Osteoblast (primary cell): ENCODE measurements at regions not wholly inside any gene's neighbourhood (a gene's known extent, or its start where the extent isn't known, plus 50 kb on each side); places are given as distances from the start of the nearest gene placed in this dataset.

Source experiments
- DNase-seq: peaks from one replicate; pipeline ENCODE4 v3.0.0; 2011; ENCODE audit warnings: low spot score, mixed read lengths; ENCODE audit not compliant: insufficient read length; ENCODE audit errors: missing footprints
- H2AFZ ChIP-seq: 2 replicates; pipeline ENCODE4 v1.6.0; 2011; ENCODE audit warnings: mild to moderate bottlenecking, low read length
- H3K27ac ChIP-seq: 2 replicates; pipeline ENCODE4 v1.5.1; 2011; ENCODE audit warnings: mild to moderate bottlenecking, low read depth, low read length, moderate library complexity
- H3K27me3 ChIP-seq: 2 replicates; pipeline ENCODE4 v1.6.0; 2012; ENCODE audit warnings: mild to moderate bottlenecking, control low read depth, inconsistent platforms, low read length, moderate library complexity; ENCODE audit not compliant: insufficient read depth
- H3K36me3 ChIP-seq: 2 replicates; pipeline ENCODE4 v1.5.1; 2011; ENCODE audit warnings: mild to moderate bottlenecking, low read length, control low read depth, moderate library complexity; ENCODE audit not compliant: insufficient read depth
- H3K4me1 ChIP-seq: 2 replicates; pipeline ENCODE4 v1.5.1; 2011; ENCODE audit warnings: mild to moderate bottlenecking, low read length, control low read depth, moderate library complexity; ENCODE audit not compliant: insufficient read depth
- H3K4me2 ChIP-seq: 2 replicates; pipeline ENCODE4 v1.6.0; 2011; ENCODE audit warnings: mild to moderate bottlenecking, low read length; ENCODE audit not compliant: insufficient read depth
- H3K4me3 ChIP-seq: fragments of 200-600 bp; sonication (generic); 3 replicates; pipeline ENCODE4 v1.5.1; 2012; ENCODE audit warnings: mild to moderate bottlenecking, low read length, inconsistent platforms; ENCODE audit not compliant: insufficient read depth
- H3K79me2 ChIP-seq: 2 replicates; pipeline ENCODE4 v1.6.0; 2012; ENCODE audit warnings: mild to moderate bottlenecking, low read length, control low read depth, inconsistent platforms; ENCODE audit not compliant: insufficient read depth
- H3K9me3 ChIP-seq: 2 replicates; pipeline ENCODE4 v1.5.1; 2011; ENCODE audit warnings: low read depth, low read length, control low read depth
- H4K20me1 ChIP-seq: 2 replicates; pipeline ENCODE4 v1.6.0; 2012; ENCODE audit warnings: mild to moderate bottlenecking, low read length, control low read depth; ENCODE audit not compliant: insufficient read depth
- CTCF ChIP-seq: IDR thresholded peaks from 2 replicates; pipeline ENCODE4 v1.5.1; 2011; ENCODE audit warnings: mild to moderate bottlenecking, low read depth, low read length, moderate library complexity; ENCODE audit errors: extremely low read depth

GRCh38 chrX:118250445-118250844 lies 95.5 kb upstream of the WDR44 start:
- Histone ChIP-seq H3K9me3 (no peaks in the 10 kb centered on the region), H2AFZ (no peak overlapping the region), H3K4me3 (no peak overlapping the region), H3K79me2 (no peaks in the 10 kb centered on the region), H3K36me3 (no peaks in the 10 kb centered on the region), H3K4me2 (no peak overlapping the region), H4K20me1 (no peaks in the 10 kb centered on the region), H3K27ac (no peak overlapping the region), H3K27me3 (no peaks in the 10 kb centered on the region), H3K4me1 (no peaks in the 10 kb centered on the region)
- no peak for DNase-seq
- no peak for TF ChIP-seq CTCF

GRCh38 chrX:118251271-118251670 lies 94.6 kb upstream of the WDR44 start:
- no peaks in the 10 kb centered on the region for H3K79me2 ChIP-seq
- no peak overlapping the region for H2AFZ ChIP-seq
- H3K4me1 ChIP-seq = no peaks in the 10 kb centered on the region
- H3K4me3 ChIP-seq = no peak overlapping the region
- no peaks in the 10 kb centered on the region for H3K9me3 ChIP-seq
- no peaks in the 10 kb centered on the region for H3K36me3 ChIP-seq
- no peaks in the 10 kb centered on the region for H3K27me3 ChIP-seq
- H3K27ac ChIP-seq = no peak overlapping the region
- TF ChIP-seq CTCF = no peak
- H3K4me2 ChIP-seq = no peak overlapping the region
- no peaks in the 10 kb centered on the region for H4K20me1 ChIP-seq
- DNase-seq = no peak

- H4K20me1 ChIP-seq = no peaks in the 10 kb centered on the region
- no peak for TF ChIP-seq CTCF
- DNase-seq = no peak
Measured at GRCh38 chrX:118252967-118253366, 92.9 kb upstream of the WDR44 start.

GRCh38 chrX:118254611-118255010 lies 91.3 kb upstream of the WDR44 start:
- no peaks in the 10 kb centered on the region for H3K4me1 ChIP-seq
- no peak overlapping the region for H2AFZ ChIP-seq
- peak; percentile 72 for TF ChIP-seq CTCF
- H3K9me3 ChIP-seq = no peaks in the 10 kb centered on the region
- H3K27me3 ChIP-seq = peaks cover 2% of the 10 kb centered on the region
- no peaks in the 10 kb centered on the region for H3K79me2 ChIP-seq
- no peak overlapping the region for H3K4me2 ChIP-seq
- peak; percentile 56 for DNase-seq
- H3K4me3 ChIP-seq = no peak overlapping the region
- H4K20me1 ChIP-seq = no peaks in the 10 kb centered on the region
- no peak overlapping the region for H3K27ac ChIP-seq
- no peaks in the 10 kb centered on the region for H3K36me3 ChIP-seq

More at GRCh38 chrX:118252967-118253366, 92.9 kb upstream of the WDR44 start:
- no peak overlapping the region for H3K27ac ChIP-seq
- H3K79me2 ChIP-seq = no peaks in the 10 kb centered on the region
- H3K4me3 ChIP-seq = no peak overlapping the region
- no peaks in the 10 kb centered on the region for H3K27me3 ChIP-seq
- H3K36me3 ChIP-seq = no peaks in the 10 kb centered on the region
- H2AFZ ChIP-seq = no peak overlapping the region
- no peak overlapping the region for H3K4me2 ChIP-seq
- no peaks in the 10 kb centered on the region for H3K4me1 ChIP-seq
- H3K9me3 ChIP-seq = no peaks in the 10 kb centered on the region
